Activated CD4-positive, alpha-beta T cell treated with anti-CD3 and anti-CD28 coated beads, Interleukin-2, amount 10 ng/mL, durations not matched to agents 7 days and 5 days (primary cell): ENCODE measurements at regions not wholly inside any gene's neighbourhood (a gene's known extent, or its start where the extent isn't known, plus 50 kb on each side); places are given as distances from the start of the nearest gene placed in this dataset.

Experiments used
- CTCF ChIA-PET: fragments of 350-600 bp; sonication (Branson Sonifier 250); formaldehyde crosslinking; loops from one replicate; lab custom pipeline; 2021; ENCODE audit warnings: antibody characterized with exemption; lab: Charles Lee
- POLR2A ChIA-PET: fragments of 350-600 bp; sonication (Branson Sonifier 250); formaldehyde crosslinking; loops from one replicate; lab custom pipeline; 2021; ENCODE audit warnings: antibody characterized with exemption; lab: Charles Lee
- DNase-seq: peaks from one replicate; pipeline ENCODE4 v3.0.0-alpha.2; 2020
- H3K27ac Mint-ChIP-seq: one replicate; pipeline ENCODE4 v1.8.0; 2021; ENCODE audit warnings: mild to moderate bottlenecking, moderate library complexity, mixed read lengths
- H3K27me3 Mint-ChIP-seq: one replicate; pipeline ENCODE4 v1.8.0; 2021; ENCODE audit warnings: mixed read lengths
- H3K36me3 Mint-ChIP-seq: one replicate; pipeline ENCODE4 v1.8.0; 2021; ENCODE audit warnings: low read depth, mixed read lengths
- H3K4me1 Mint-ChIP-seq: one replicate; pipeline ENCODE4 v1.8.0; 2021; ENCODE audit warnings: mixed read lengths
- H3K4me3 Mint-ChIP-seq: one replicate; pipeline ENCODE4 v1.8.0; 2021; ENCODE audit warnings: mild to moderate bottlenecking, moderate library complexity, mixed read lengths
- H3K9me3 Mint-ChIP-seq: one replicate; pipeline ENCODE4 v1.8.0; 2021; ENCODE audit warnings: mixed read lengths

GRCh38 chr9:26066237-26066636, 388.0 kb upstream of the TUSC1 start:
- ChIA-PET CTCF (no interaction called here), POLR2A (no interaction called here)
- H3K27me3 Mint-ChIP-seq, result no peaks in the 10 kb centered on the region
- no peak for DNase-seq
- no peak overlapping the region for H3K4me3 Mint-ChIP-seq
- H3K4me1 Mint-ChIP-seq, result no peaks in the 10 kb centered on the region
- no peak overlapping the region for H3K27ac Mint-ChIP-seq
- H3K9me3 Mint-ChIP-seq, result peaks cover 8% of the 10 kb centered on the region
- no peaks in the 10 kb centered on the region for H3K36me3 Mint-ChIP-seq

GRCh38 chr9:26061948-26062575, 383.8 kb upstream of the TUSC1 start:
- Mint-ChIP-seq H3K4me3 (no peak overlapping the region), H3K9me3 (peaks cover 6% of the 10 kb centered on the region), H3K27ac (no peak overlapping the region), H3K4me1 (no peaks in the 10 kb centered on the region), H3K36me3 (no peaks in the 10 kb centered on the region), H3K27me3 (no peaks in the 10 kb centered on the region)
- CTCF ChIA-PET, result no interaction called here
- DNase-seq, result no peak
- POLR2A ChIA-PET, result no interaction called here

GRCh38 chr9:26058111-26058895, 380.1 kb upstream of the TUSC1 start:
- no peak for DNase-seq
- Mint-ChIP-seq H3K27me3 (no peaks in the 10 kb centered on the region), H3K36me3 (no peaks in the 10 kb centered on the region), H3K9me3 (peaks cover 4% of the 10 kb centered on the region), H3K4me1 (no peaks in the 10 kb centered on the region), H3K27ac (no peak overlapping the region), H3K4me3 (no peak overlapping the region)
- ChIA-PET POLR2A (no interaction called here), CTCF (no interaction called here)

GRCh38 chr9:26057050-26057449, 378.8 kb upstream of the TUSC1 start:
- Mint-ChIP-seq H3K4me1 (no peaks in the 10 kb centered on the region), H3K4me3 (no peak overlapping the region), H3K27me3 (no peaks in the 10 kb centered on the region), H3K27ac (no peak overlapping the region), H3K36me3 (no peaks in the 10 kb centered on the region), H3K9me3 (no peaks in the 10 kb centered on the region)
- no peak for DNase-seq
- ChIA-PET CTCF (no interaction called here), POLR2A (no interaction called here)

- no peak overlapping the region for H3K27ac Mint-ChIP-seq
- H3K4me1 Mint-ChIP-seq, result no peaks in the 10 kb centered on the region
- no peak for DNase-seq
- ChIA-PET POLR2A (no interaction called here), CTCF (no interaction called here)
- no peak overlapping the region for H3K4me3 Mint-ChIP-seq
- H3K27me3 Mint-ChIP-seq, result no peaks in the 10 kb centered on the region
- no peaks in the 10 kb centered on the region for H3K9me3 Mint-ChIP-seq
- no peaks in the 10 kb centered on the region for H3K36me3 Mint-ChIP-seq
Measured at GRCh38 chr9:26054600-26055520, 376.6 kb upstream of the TUSC1 start.

- Mint-ChIP-seq H3K9me3 (peaks cover 4% of the 10 kb centered on the region), H3K4me3 (no peak overlapping the region), H3K27ac (no peak overlapping the region), H3K4me1 (no peaks in the 10 kb centered on the region), H3K27me3 (no peaks in the 10 kb centered on the region), H3K36me3 (no peaks in the 10 kb centered on the region)
- ChIA-PET CTCF (no interaction called here), POLR2A (no interaction called here)
- DNase-seq, result no peak
Measured at GRCh38 chr9:26053954-26054353, 375.7 kb upstream of the TUSC1 start.

GRCh38 chr9:26043431-26043830, 365.2 kb upstream of the TUSC1 start:
- ChIA-PET POLR2A (no interaction called here), CTCF (no interaction called here)
- no peaks in the 10 kb centered on the region for H3K4me1 Mint-ChIP-seq
- H3K27me3 Mint-ChIP-seq, result no peaks in the 10 kb centered on the region
- no peak overlapping the region for H3K4me3 Mint-ChIP-seq
- no peak overlapping the region for H3K27ac Mint-ChIP-seq
- no peak for DNase-seq
- peaks cover 6% of the 10 kb centered on the region for H3K9me3 Mint-ChIP-seq
- H3K36me3 Mint-ChIP-seq, result no peaks in the 10 kb centered on the region

- Mint-ChIP-seq H3K27me3 (no peaks in the 10 kb centered on the region), H3K27ac (no peak overlapping the region), H3K4me1 (no peaks in the 10 kb centered on the region), H3K9me3 (peaks cover 2% of the 10 kb centered on the region), H3K36me3 (no peaks in the 10 kb centered on the region), H3K4me3 (no peak overlapping the region)
- CTCF ChIA-PET, result interaction anchor here (0.6 kb wide), 1 partner anchor 322 kb away, joined by 3 read pairs; no protein-coding TSS in a partner anchor
- no peak for DNase-seq
- POLR2A ChIA-PET, result no interaction called here
Measured at GRCh38 chr9:26034786-26035185, 356.5 kb upstream of the TUSC1 start.

GRCh38 chr9:26033336-26033735, 355.1 kb upstream of the TUSC1 start:
- H3K27ac Mint-ChIP-seq, result no peak overlapping the region
- ChIA-PET CTCF (no interaction called here), POLR2A (no interaction called here)

GRCh38 chr9:26026423-26027100, 348.3 kb upstream of the TUSC1 start:
- no peak for DNase-seq
- no peak overlapping the region for H3K27ac Mint-ChIP-seq
- H3K4me3 Mint-ChIP-seq, result no peak overlapping the region
- H3K36me3 Mint-ChIP-seq, result no peaks in the 10 kb centered on the region
- H3K27me3 Mint-ChIP-seq, result no peaks in the 10 kb centered on the region
- POLR2A ChIA-PET, result no interaction called here
- H3K4me1 Mint-ChIP-seq, result no peaks in the 10 kb centered on the region
- peaks cover 2% of the 10 kb centered on the region for H3K9me3 Mint-ChIP-seq
- CTCF ChIA-PET, result no interaction called here

More at GRCh38 chr9:26033336-26033735, 355.1 kb upstream of the TUSC1 start:
- no peak for DNase-seq
- Mint-ChIP-seq H3K4me3 (no peak overlapping the region), H3K4me1 (no peaks in the 10 kb centered on the region), H3K27me3 (no peaks in the 10 kb centered on the region), H3K9me3 (peaks cover 2% of the 10 kb centered on the region), H3K36me3 (no peaks in the 10 kb centered on the region)

GRCh38 chr9:26013199-26013598, 335.0 kb upstream of the TUSC1 start:
- no peaks in the 10 kb centered on the region for H3K36me3 Mint-ChIP-seq
- DNase-seq, result no peak
- no peak overlapping the region for H3K4me3 Mint-ChIP-seq
- ChIA-PET CTCF (no interaction called here), POLR2A (no interaction called here)
- no peaks in the 10 kb centered on the region for H3K4me1 Mint-ChIP-seq
- H3K27me3 Mint-ChIP-seq, result no peaks in the 10 kb centered on the region
- peaks cover 10% of the 10 kb centered on the region for H3K9me3 Mint-ChIP-seq
- H3K27ac Mint-ChIP-seq, result no peak overlapping the region

GRCh38 chr9:26012797-26013196, 334.6 kb upstream of the TUSC1 start:
- Mint-ChIP-seq H3K4me3 (no peak overlapping the region), H3K27me3 (no peaks in the 10 kb centered on the region), H3K27ac (no peak overlapping the region), H3K4me1 (no peaks in the 10 kb centered on the region), H3K9me3 (peaks cover 8% of the 10 kb centered on the region), H3K36me3 (no peaks in the 10 kb centered on the region)
- ChIA-PET POLR2A (no interaction called here), CTCF (no interaction called here)
- DNase-seq, result no peak
